ENCODE measurements at regions not wholly inside any gene's neighbourhood (a gene's known extent, or its start where the extent isn't known, plus 50 kb on each side); places are given as distances from the start of the nearest gene placed in this dataset.

- ChIA-PET CTCF (ENCODE audit: partially characterized antibody) (no interaction called here), POLR2A (ENCODE audit: partially characterized antibody) (no interaction called here)
- H3K4me2 ChIP-seq (ENCODE audit: insufficient read depth in 1 of 2, low read depth in 2 of 2, low read length in 2 of 2), result no peak overlapping the region
- no peak overlapping the region for H3K27ac ChIP-seq (ENCODE audit: low read depth, low read length)
- H2BK5ac ChIP-seq (ENCODE audit: low read depth, low read length), result no peak overlapping the region
- no peak overlapping the region for H3K18ac ChIP-seq (ENCODE audit: extremely low read depth, low read length)
- H2BK12ac ChIP-seq (ENCODE audit: low read depth, low read length), result no peak overlapping the region
- no peak overlapping the region for H4K5ac ChIP-seq (ENCODE audit: insufficient read length, low read depth, low read length)
- H3K79me1 ChIP-seq (ENCODE audit: low read depth, low read length), result no peaks in the 10 kb centered on the region
- H3K4me3 ChIP-seq (ENCODE audit: extremely low read depth in 1 of 4, insufficient read depth in 2 of 4, low read depth in 3 of 4, low read length in 4 of 4), result no peak overlapping the region
- no peaks in the 10 kb centered on the region for H3K4me1 ChIP-seq (replicated peaks in 1 of 4; ENCODE audit: control insufficient read depth in 3 of 4, insufficient read depth in 4 of 4, low read length in 3 of 4)
- H3K14ac ChIP-seq (ENCODE audit: insufficient read length), result no peak overlapping the region
- no peak overlapping the region for H2AFZ ChIP-seq (ENCODE audit: low read length)
- H2BK120ac ChIP-seq (replicated peaks; ENCODE audit: low read depth, low read length), result no peak overlapping the region
- H3K9ac ChIP-seq (replicated peaks in 1 of 4; ENCODE audit: extremely low read depth in 1 of 4, low read depth in 3 of 4, low read length in 3 of 4), result no peak overlapping the region
- no peak overlapping the region for H3K56ac ChIP-seq (replicated peaks; ENCODE audit: insufficient read length, low read depth, low read length)
- FAIRE-seq, result no peak
- DNase-seq (ENCODE audit: low read depth in 1 of 2, low spot score in 2 of 2), result no peak
- H4K91ac ChIP-seq (replicated peaks; ENCODE audit: insufficient read length, low read length), result no peak overlapping the region
- H4K8ac ChIP-seq (ENCODE audit: extremely low read depth, insufficient read depth, low read length), result no peak overlapping the region
- no peak overlapping the region for H2BK20ac ChIP-seq (ENCODE audit: low read length)
- peaks cover 47 to 61% of the 10 kb centered on the region in 2 experiments for H3K9me3 ChIP-seq (ENCODE audit: insufficient read depth in 2 of 2, low read depth in 1 of 2, low read length in 1 of 2)
- H3K27me3 ChIP-seq (replicated peaks in 1 of 4; ENCODE audit: control insufficient read depth in 3 of 4, extremely low read depth in 1 of 4, insufficient read depth in 3 of 4, low read length in 3 of 4), result no peaks in the 10 kb centered on the region
- H3K23me2 ChIP-seq (ENCODE audit: low read depth, low read length), result no peaks in the 10 kb centered on the region
- no peaks in the 10 kb centered on the region for H4K20me1 ChIP-seq (replicated peaks in 1 of 2; ENCODE audit: control insufficient read depth in 1 of 2, insufficient read depth in 2 of 2, low read length in 2 of 2)
- H3K4ac ChIP-seq (replicated peaks; ENCODE audit: insufficient read length, low read depth, low read length), result no peak overlapping the region
- no peak overlapping the region for H2BK15ac ChIP-seq (ENCODE audit: low read length)
- H2AK5ac ChIP-seq (ENCODE audit: low read depth, low read length), result no peak overlapping the region
- H3K23ac ChIP-seq (ENCODE audit: insufficient read length), result no peak overlapping the region
- 84% methylated on average over 6 of the region's 6 CpGs; no CpG with 5 or more reads in 1 of the 2 experiments for WGBS, 2 experiments (ENCODE audit: extremely low coverage in 1 of 2, insufficient coverage in 1 of 2, insufficient read length in 1 of 2, insufficient replicate concordance in 2 of 2, low coverage in 1 of 2, low lambda C conversion rate in 2 of 2, missing lambda C conversion rate in 1 of 2)
- no peaks in the 10 kb centered on the region for H3K79me2 ChIP-seq (ENCODE audit: control insufficient read depth in 1 of 2, insufficient read depth in 2 of 2, low read length in 2 of 2)
- H3K36me3 ChIP-seq (ENCODE audit: control insufficient read depth in 2 of 4, insufficient read depth in 4 of 4, low read length in 3 of 4), result peaks cover 0 to 2% (median 0%) of the 10 kb centered on the region in 4 experiments; a peak in 2 of 8 replicates
- TF ChIP-seq NANOG (IDR thresholded peaks at IDR 0.05; ENCODE audit: insufficient read depth, low read depth, low read length, poor library complexity, severe bottlenecking) (no peak), E2F6 (IDR thresholded peaks at IDR 0.05) (no peak), BACH1 (IDR thresholded peaks at IDR 0.05; ENCODE audit: low read length) (no peak), JUND (IDR thresholded peaks at IDR 0.05; ENCODE audit: low read length) (no peak), NRF1 (IDR thresholded peaks at IDR 0.05; ENCODE audit: low read depth, low read length) (no peak), EP300 (IDR thresholded peaks at IDR 0.05; ENCODE audit: borderline replicate concordance in 1 of 2, low read depth in 2 of 2, low read length in 2 of 2) (no peak)
Observed at GRCh38 chr20:60281295-60281694, 323.1 kb downstream of the CDH26 start.

Measured in H1 (cell line).